HG03175 (cell line): ENCODE measurements at regions not wholly inside any gene's neighbourhood (a gene's known extent, or its start where the extent isn't known, plus 50 kb on each side); places are given as distances from the start of the nearest gene placed in this dataset.
"Not testable (repeated sequence)": the region's sequence is repeated elsewhere in the genome, so short reads cannot be mapped to it uniquely, and the experiment has no call there.

Experiments
- ATAC-seq: cut with Tn5 transposase; IDR thresholded peaks from one replicate; pipeline ENCODE4 v1.9.1; 2021; ENCODE audit warnings: mild to moderate bottlenecking, moderate library complexity; ENCODE audit not compliant: unreplicated experiment

DNA sequence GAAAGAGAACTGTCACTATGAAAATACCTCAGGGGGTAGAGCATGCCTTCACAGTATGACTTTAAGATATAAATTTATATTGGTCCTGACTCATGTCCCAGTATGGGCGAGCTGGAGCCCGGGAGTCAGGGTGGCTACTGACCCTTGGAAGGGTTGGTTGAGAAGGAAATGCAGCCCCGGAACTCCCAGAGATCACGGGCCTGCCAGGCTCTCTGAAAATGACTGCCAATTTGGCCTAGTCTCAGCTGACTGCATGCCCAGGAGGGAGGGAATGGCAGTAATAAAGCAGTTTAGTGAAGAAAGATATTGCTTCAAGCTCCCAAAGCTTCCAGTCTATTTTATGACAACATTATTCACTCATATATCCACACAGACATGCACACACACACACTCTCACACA lies 299.0 kb downstream of the NR2F2 start:
- ATAC-seq = no peak

DNA sequence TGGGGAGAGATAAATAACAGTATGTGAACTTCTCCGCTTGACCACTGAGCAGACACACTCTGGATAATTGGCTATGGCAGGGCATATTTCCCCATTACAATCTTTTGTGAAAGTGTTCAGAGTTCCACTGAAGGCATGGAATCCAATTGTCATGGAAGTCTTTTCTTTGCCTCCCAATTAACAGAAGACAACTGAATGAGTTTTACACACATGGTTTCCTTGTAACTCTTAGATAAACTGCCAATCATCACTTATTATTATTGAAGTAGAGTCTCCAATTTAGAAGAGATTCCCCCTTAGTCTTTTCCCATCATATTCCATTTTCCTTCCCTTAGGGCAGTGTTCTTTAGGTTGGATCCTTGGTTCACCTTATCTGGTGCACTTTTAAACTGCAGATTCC lies 308.3 kb downstream of the NR2F2 start:
- ATAC-seq = no peak

DNA sequence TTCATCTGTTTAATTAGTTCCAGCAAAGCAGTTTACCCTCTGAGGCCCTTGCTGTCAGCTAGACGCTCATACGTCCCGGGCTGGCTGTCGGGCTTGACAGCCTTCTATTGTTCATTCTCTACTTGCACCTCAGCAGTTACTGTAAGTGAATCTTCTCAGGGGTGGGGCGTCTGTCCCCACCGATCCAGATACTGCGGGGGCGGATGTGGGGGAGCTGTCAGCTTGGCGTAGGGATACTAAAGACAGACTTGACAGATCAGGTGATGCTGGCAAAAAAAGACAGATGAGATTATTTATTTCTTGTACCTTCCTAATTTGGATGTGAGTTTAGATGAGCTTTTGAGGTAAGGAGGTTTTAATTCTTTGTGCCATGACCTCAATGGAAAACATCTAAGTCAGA lies 315.3 kb downstream of the NR2F2 start:
- ATAC-seq = no peak

- ATAC-seq = no peak
Observed at GRCh38 chr15:96648866-96649265, 318.4 kb downstream of the NR2F2 start.

DNA sequence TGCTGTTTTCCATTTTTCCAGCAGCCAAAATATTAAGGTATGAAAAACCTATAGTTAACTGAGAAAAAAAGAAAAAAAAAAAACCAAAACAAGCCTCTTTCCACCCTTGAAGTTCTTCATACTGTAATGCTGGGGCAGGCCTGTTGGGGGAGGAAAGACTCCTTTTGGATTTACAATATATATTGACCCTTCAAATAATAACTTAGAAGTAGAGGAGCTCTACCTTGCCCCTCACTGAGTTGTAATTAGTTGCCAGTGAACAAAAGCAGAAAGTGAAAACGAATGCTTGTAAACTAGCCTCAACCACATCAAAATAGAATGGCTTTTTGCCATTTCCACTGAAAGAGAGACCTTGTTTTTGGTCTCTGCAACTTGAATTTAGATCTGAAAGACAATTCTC lies 326.6 kb downstream of the NR2F2 start:
- no peak for ATAC-seq

DNA sequence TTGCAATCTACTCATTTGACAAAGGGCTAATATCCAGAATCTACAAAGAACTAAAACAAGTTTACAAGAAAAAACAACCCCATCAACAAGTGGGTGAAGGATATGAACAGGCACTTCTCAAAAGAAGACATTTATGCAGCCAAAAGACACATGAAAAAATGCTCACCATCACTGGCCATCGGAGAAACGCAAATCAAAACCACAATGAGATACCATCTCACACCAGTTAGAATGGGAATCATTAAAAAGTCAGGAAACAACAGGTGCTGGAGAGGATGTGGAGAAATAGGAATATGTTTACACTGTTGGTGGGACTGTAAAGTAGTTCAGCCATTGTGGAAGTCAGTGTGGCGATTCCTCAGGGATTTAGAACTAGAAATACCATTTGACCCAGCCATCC lies 336.5 kb downstream of the NR2F2 start:
- ATAC-seq = not testable (repeated sequence)

DNA sequence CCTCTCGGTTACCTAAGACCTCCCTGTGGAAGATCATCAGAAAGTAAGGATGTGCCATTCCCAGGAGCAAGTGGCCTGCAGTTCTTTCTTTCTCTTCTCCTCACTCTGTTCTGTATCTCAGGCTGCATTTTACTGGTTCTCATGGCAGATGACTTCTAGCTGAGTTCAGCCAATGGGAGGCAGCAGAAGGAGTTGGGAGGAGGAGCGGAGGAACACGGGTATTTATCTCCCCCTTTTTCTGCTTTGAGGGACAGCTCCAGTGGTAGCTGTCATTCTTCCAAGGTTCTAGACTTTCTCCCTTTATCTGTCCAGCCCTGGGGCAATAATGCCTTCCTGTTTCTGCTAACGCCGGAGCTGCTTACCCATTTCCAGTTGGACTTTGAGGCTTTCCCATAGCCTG lies 339.9 kb downstream of the NR2F2 start:
- ATAC-seq = no peak

DNA sequence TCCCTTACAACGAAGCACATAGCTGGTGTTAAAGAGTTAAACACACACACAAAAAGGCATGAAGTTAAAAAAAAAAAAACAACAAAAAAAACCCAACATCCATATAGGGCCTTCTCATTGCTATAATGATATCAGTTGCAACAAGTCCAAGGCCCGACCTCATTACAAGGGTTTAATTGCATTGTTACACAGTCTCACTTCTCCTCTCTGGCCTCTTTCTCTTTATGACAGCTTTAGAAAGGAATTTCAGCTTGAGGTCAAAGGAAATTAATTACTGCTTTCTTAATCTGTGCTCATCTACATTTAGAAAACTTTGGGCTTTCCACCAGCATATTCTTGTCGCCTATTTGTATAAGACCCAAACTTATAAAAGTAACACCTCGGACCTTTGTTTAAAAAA lies 342.1 kb downstream of the NR2F2 start:
- no peak for ATAC-seq

GRCh38 chr15:96678386-96678785 lies 347.9 kb downstream of the NR2F2 start:
- ATAC-seq = no peak

DNA sequence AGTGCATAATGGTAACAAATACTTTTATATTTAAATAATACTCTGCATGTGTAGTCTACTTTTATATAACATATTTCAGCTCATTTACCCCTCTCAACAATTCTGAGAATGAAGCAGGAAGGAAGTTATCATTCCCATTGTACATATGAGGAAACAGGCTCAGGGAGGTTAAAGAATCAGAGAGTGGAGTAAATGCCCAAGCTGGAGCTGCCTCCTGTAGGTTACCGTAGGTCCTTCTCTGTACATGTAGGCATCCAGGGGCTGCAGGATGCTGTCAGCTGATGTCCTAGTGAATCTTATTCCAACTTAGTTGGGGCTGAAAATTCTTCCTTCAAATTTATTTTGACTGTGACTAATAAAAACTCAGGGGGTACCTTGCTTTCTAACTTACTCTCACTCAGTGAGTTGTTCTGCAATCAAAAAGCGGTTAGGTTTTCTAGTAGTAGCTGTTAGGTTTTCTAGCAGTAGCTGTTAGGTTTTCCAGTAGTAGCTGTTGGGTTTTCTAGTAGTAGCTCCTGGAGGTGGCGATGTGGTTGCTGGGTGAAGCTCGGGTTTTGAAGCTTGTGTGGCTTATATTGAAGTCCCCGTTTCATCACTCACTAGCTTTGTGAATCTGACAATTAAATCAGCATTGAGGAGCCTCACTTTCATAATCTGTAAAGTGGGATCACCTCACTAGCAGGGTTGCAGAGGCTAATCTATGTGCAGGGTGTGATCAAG lies 357.0 kb downstream of the NR2F2 start:
- no peak for ATAC-seq

DNA sequence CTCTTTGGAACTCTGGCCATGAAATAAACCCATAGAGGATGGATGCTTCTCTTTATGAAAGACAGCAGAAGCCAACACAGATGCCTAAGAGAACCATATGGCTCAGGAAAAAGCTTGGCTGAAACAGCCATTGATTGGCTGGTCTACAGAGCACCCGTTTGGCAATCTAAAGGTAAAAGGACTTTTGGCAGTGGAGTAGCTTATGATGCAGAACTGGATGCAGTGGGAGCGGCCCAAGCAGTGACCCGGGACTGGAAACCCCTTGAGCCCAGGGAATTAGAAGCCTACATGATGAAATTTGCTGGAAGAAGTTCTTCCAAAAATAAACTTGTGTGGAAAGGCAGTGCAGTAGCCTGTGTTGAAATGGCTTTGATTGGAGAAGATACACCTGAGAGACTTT lies 360.2 kb downstream of the NR2F2 start:
- no peak for ATAC-seq

GRCh38 chr15:96692826-96693225 lies 362.3 kb downstream of the NR2F2 start:
- no peak for ATAC-seq

DNA sequence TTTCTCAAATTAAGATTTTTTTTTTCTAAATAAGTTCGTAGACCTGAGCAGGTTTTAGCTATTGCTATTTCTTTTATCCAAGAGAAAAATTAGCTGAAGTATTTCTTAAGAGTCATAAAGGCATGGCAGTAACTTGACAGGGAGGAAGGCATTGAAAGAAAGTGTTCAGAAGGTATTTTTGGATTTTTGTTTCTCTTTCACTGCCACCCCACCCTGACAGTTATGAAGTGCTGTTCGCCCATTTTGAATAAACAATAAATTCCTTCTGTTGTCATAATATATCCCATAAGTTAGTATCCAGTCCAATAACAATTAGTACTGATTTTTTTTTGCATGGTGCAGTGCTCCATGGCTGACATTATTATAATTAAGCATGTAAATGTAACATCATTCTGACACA lies 363.0 kb downstream of the NR2F2 start:
- no peak for ATAC-seq

GRCh38 chr15:96693990-96694517 lies 363.6 kb downstream of the NR2F2 start:
- no peak for ATAC-seq

DNA sequence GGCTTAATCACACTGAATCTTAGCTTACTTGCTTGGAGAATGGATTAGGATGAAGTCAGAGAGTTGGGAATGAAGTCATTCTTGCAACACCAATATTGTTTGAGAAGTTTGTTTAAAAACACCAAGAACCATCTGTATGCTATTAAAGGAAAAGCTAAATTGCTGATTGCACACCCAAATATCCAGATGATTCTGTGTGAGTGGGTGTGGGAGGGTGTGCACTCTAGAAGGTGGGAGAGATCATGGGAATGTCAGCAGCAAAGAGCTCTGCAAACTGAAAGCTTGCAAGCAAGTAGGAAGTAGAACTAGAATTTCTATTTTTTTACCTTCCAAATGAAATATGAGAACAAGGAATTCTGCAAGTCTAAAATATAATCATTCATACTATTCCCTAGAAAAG lies 364.9 kb downstream of the NR2F2 start:
- no peak for ATAC-seq

- ATAC-seq = no peak
Observed at GRCh38 chr15:96699871-96700401, 369.4 kb downstream of the NR2F2 start.

DNA sequence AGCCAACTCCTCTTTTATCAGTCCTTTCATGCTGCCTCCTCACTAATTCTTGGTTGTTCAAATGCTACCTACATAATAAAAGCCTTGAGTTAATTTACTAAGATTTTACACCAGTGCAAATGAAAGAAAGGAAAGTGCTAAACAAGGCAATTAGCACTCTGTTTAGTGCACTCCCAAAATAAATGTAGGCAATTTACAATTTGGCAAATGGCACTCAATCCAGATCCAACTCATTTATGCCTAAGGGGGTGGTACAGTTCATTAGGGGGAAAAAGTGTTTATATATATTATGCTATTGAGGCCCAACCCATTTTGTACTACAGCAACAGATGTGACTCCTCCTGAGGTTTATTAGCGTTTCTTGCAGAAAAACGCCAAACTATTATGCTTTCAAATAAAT lies 370.1 kb downstream of the NR2F2 start:
- ATAC-seq = no peak

DNA sequence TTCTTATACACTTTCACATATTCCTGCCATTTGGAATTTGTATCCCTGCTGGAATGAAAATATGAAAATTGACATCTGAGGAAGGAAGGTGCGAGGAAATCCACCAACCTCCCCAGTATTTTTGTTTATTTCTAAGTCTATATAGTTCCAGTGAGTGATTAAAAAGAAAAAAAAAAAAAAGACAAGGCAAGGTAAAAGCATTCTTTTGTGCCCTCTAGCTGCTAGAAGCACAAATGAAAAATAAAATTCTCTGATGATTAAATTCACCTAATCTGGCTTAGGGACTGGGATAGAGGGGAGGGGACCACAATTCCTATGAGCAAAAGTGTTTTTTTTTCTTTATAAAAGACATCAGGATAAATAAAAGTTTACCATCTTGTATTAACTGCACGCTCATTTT lies 370.9 kb downstream of the NR2F2 start:
- ATAC-seq = no peak

DNA sequence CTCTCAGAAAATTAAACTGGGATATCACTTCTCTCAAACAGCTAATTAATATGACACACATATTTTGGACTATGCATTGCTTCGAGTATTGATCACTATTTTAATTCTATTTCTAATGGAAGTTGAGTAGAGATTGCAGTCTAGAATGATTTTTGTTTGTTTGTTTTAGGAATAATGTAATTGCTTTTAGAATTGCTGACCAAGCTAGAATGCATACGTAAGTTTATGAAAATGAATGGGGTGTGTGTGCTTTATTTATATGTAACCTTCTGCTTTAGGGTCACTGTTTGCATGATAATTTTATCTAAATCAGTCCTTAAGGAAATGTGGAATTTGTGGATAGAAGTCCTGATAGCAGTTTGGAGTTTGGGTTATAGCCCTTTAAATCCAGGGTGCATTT lies 371.4 kb downstream of the NR2F2 start:
- ATAC-seq = no peak

DNA sequence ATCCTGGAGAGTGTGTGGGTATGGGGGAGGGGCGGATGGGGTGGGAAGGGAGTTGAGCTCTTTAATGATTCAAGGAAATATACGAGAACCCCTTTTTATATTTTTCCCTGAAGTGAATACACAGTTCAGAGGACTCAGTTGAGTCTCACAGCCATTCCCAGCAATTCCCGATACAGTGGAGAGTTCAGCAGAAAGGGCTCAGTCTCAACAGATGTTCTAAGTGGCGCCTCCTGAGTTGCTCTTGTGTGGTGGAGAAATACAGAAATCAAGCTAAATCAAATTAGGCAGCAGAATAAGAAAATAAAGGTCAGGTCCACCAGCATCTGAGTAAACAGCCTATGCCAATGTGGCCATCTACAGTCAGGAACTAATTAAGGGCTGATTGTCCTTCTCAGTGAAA lies 372.1 kb downstream of the NR2F2 start:
- no peak for ATAC-seq

DNA sequence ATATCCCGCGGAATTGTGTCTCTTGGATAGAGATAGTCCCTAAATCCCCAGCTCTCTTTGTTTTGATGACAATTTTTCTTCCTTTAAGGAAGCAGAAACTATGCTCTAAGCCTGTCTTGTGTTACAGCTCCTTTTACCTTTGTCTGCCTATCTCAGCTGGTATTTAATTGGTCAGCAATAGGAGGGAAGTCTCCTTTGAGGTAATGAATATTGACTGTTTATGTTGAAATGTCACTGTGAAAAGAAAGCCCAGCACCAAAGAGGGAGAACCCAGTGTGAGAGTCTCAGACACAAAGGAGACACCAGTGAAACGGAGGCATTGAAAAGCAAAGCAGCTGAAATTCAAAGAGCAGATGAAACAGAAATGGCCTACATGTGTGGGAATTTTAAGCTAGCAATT lies 372.6 kb downstream of the NR2F2 start:
- no peak for ATAC-seq

DNA sequence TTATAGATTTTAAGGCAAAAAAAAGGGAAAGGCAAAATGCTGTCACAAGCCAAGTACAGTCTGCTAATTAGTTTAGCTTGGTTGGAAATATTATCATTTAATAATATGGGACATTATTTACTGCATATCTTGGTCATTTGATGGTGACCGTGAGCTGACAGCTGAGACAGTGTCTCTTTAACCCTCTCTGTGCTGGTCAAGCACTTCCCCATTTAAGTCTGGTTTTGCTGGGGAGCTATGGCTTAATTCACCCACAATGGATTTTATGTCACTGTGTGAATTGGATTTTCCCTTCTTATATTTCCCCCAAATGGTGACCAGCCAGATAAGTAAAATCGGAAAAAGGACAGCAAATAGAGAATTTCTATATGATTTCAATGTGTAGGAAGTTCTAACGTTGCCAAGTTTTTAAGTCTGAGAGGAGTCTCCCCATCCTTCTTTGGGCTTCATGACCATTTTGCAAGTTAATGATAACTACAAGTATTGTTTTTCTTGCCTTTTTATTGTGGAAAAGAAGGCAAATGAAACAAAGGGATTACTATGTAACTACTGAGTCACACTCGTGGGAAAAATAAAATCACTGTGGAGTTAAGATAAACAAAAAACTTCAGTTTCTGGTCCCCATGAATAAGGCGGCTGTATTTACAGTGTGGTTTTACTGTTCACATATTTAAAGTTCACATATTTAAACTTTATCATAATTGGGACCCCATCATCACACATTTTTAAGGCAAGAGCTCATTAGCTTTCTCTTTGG lies 373.5 kb downstream of the NR2F2 start:
- no peak for ATAC-seq
